Ascending aorta (tissue), 2 donors: ENCODE measurements at regions not wholly inside any gene's neighbourhood (a gene's known extent, or its start where the extent isn't known, plus 50 kb on each side); places are given as distances from the start of the nearest gene placed in this dataset.

Experiments used
- DNase-seq, 2 donors: peaks; one replicate each; pipeline ENCODE4 v3.0.0-alpha.2; 2019; ENCODE audit warnings: low spot score in 2 of 2
- H3K27ac ChIP-seq, 2 donors: fragments of 200-600 bp; sonication (generic); one replicate each; pipeline ENCODE4 v1.5.1; 2016 to 2017; ENCODE audit warnings: mild to moderate bottlenecking in 1 of 2
- H3K27me3 ChIP-seq: fragments of 200-600 bp; sonication (generic); one replicate; pipeline ENCODE4 v1.5.1; 2017
- H3K36me3 ChIP-seq, 2 donors: fragments of 200-600 bp; sonication (generic); one replicate each; pipeline ENCODE4 v1.5.1; 2016
- H3K4me1 ChIP-seq, 2 donors: fragments of 200-600 bp; sonication (generic); one replicate each; pipeline ENCODE4 v1.5.1; 2016 to 2017; ENCODE audit warnings: mild to moderate bottlenecking in 1 of 2
- H3K4me3 ChIP-seq, 2 donors: fragments of 200-600 bp; sonication (generic); one replicate each; pipeline ENCODE4 v1.5.1; 2016 to 2017; ENCODE audit warnings: mild to moderate bottlenecking in 1 of 2
- H3K9me3 ChIP-seq, 2 donors: fragments of 200-600 bp; sonication (generic); one replicate each; pipeline ENCODE4 v1.5.1; 2016
- intact Hi-C: fragments of 100-400 bp; cut with DNase I; formaldehyde crosslinking; loops from one replicate; pipeline ENCODE4 v1.15.1; 2023
- TF ChIP-seq, protein P1 (sequence below), 3 experiments: fragments of 200-600 bp in 2 of 3; fragments of 450-650 bp in 1 of 3; sonication (generic) in 2 of 3; IDR thresholded peaks; one replicate each; pipeline ENCODE4 v1.5.1; 2016 to 2019; ENCODE audit warnings: antibody characterized with exemption in 3 of 3, mild to moderate bottlenecking in 1 of 3, moderate library complexity in 1 of 3

DNA sequence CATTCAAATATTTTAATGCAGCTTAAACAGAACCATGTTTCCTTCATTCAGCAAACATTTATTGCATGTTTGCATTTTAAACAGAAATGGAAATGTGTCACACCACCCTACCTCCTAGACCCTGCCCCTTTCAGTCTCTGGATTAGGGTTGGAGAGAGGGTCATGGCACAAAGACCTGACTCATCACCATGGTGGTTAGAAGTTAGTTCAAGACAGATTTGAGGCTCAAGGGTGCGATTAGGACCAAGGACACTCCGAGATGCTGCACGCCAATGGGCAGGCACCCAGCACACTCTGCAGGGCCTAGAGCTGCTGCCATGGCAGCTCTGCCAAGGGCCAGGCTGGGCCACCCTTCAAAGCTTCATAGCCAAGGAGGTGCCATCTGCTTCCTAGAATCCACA, 86.9 kb downstream of the NAV1 start:
- Histone ChIP-seq H3K4me1 (peaks cover 15 to 51% of the 10 kb centered on the region in 2 donors), H3K27ac (peak overlapping the region; percentile 23 to 63), H3K36me3 (peaks cover 13 to 19% of the 10 kb centered on the region in 2 donors), H3K9me3 (no peaks in the 10 kb centered on the region), H3K27me3 (no peaks in the 10 kb centered on the region), H3K4me3 (no peak overlapping the region)
- TF ChIP-seq, protein P1, sequence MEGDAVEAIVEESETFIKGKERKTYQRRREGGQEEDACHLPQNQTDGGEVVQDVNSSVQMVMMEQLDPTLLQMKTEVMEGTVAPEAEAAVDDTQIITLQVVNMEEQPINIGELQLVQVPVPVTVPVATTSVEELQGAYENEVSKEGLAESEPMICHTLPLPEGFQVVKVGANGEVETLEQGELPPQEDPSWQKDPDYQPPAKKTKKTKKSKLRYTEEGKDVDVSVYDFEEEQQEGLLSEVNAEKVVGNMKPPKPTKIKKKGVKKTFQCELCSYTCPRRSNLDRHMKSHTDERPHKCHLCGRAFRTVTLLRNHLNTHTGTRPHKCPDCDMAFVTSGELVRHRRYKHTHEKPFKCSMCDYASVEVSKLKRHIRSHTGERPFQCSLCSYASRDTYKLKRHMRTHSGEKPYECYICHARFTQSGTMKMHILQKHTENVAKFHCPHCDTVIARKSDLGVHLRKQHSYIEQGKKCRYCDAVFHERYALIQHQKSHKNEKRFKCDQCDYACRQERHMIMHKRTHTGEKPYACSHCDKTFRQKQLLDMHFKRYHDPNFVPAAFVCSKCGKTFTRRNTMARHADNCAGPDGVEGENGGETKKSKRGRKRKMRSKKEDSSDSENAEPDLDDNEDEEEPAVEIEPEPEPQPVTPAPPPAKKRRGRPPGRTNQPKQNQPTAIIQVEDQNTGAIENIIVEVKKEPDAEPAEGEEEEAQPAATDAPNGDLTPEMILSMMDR (IDR thresholded peaks at IDR 0.05): no peak
- intact Hi-C loops: loop anchor here (5.0 kb wide), 1 partner anchor 64 kb away; no protein-coding TSS in a partner anchor
- no peak for DNase-seq

GRCh38 chr1:201626629-201627275, 87.8 kb downstream of the NAV1 start:
- H3K27ac ChIP-seq: peak overlapping the region in 1 of 2 donors; percentile 23
- H3K36me3 ChIP-seq: peaks cover 13 to 19% of the 10 kb centered on the region in 2 donors
- DNase-seq: no peak
- no peaks in the 10 kb centered on the region for H3K9me3 ChIP-seq
- H3K27me3 ChIP-seq: no peaks in the 10 kb centered on the region
- intact Hi-C loops: loop anchor here (5.0 kb wide), 1 partner anchor 64 kb away; no protein-coding TSS in a partner anchor
- no peak overlapping the region for H3K4me3 ChIP-seq
- peaks cover 15 to 54% of the 10 kb centered on the region in 2 donors for H3K4me1 ChIP-seq
- TF ChIP-seq, protein P1 (IDR thresholded peaks at IDR 0.05): no peak

GRCh38 chr1:201628490-201628889, 89.6 kb downstream of the NAV1 start:
- peaks cover 5 to 11% of the 10 kb centered on the region in 2 donors for H3K36me3 ChIP-seq
- H3K9me3 ChIP-seq: no peaks in the 10 kb centered on the region
- TF ChIP-seq, protein P1 (IDR thresholded peaks at IDR 0.05): no peak
- no peak overlapping the region for H3K4me3 ChIP-seq
- intact Hi-C loops: loop anchor here (5.0 kb wide), 1 partner anchor 66 kb away; no protein-coding TSS in a partner anchor
- DNase-seq: no peak
- peaks cover 17 to 56% of the 10 kb centered on the region in 2 donors for H3K4me1 ChIP-seq
- H3K27me3 ChIP-seq: no peaks in the 10 kb centered on the region
- no peak overlapping the region for H3K27ac ChIP-seq

DNA sequence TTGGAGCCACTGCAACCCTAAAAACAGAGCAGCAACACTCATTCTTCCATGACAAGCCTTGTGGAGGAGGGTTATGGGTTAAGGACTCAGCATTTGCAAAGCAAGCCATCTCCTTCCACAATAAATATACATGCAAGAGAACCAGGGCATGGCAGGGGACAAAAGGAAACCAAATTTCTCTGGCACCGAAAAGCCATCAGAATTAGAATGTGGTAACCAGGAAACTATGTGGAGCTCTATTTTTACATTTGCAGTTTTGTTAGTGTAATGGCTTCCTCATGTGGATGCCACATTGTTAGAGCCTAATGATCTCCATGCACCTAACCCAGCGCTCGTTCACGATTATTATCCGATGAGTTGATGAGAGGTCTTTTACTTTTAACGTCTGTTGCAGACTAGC, 91.7 kb downstream of the NAV1 start:
- TF ChIP-seq, protein P1 (IDR thresholded peaks at IDR 0.05): no peak
- intact Hi-C loops: no loop called here
- Histone ChIP-seq H3K27ac (peak overlapping the region; percentile 46 to 66), H3K27me3 (no peaks in the 10 kb centered on the region), H3K36me3 (peaks cover 0 to 6% of the 10 kb centered on the region in 2 donors), H3K4me1 (peaks cover 19 to 59% of the 10 kb centered on the region in 2 donors), H3K4me3 (no peak overlapping the region), H3K9me3 (no peaks in the 10 kb centered on the region)
- no peak for DNase-seq

GRCh38 chr1:201631037-201631436, 92.1 kb downstream of the NAV1 start:
- no peak for DNase-seq
- Histone ChIP-seq H3K27ac (peak overlapping the region; percentile 46 to 66), H3K9me3 (no peaks in the 10 kb centered on the region), H3K4me3 (no peak overlapping the region), H3K4me1 (peaks cover 19 to 54% of the 10 kb centered on the region in 2 donors), H3K27me3 (no peaks in the 10 kb centered on the region), H3K36me3 (peaks cover 0 to 6% of the 10 kb centered on the region in 2 donors)
- TF ChIP-seq, protein P1 (IDR thresholded peaks at IDR 0.05): no peak
- intact Hi-C loops: no loop called here
